GM19043 (cell line): ENCODE measurements at regions not wholly inside any gene's neighbourhood (a gene's known extent, or its start where the extent isn't known, plus 50 kb on each side); places are given as distances from the start of the nearest gene placed in this dataset.

Experiments
- ATAC-seq: cut with Tn5 transposase; IDR thresholded peaks from one replicate; pipeline ENCODE4 v1.9.1; 2021; ENCODE audit warnings: low read depth; ENCODE audit not compliant: unreplicated experiment

DNA sequence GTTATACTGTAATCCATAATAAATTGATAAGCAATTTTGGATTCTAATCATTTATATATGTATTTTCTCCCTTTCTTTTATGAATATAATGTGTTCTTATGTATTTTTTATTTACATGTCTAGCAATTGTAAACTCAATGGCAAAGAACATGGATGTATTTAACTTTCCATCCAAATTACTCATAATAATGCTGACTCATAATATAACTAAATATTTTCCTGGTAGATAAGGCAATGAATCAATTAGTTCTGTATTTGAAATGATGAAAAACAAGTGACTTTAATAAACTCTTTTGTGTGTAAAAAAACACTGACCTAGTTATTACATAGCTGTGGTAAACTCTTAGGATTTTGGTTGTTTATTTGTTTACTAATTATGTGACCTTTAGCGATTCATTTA lies 211.2 kb downstream of the DTHD1 start:
- no peak for ATAC-seq

DNA sequence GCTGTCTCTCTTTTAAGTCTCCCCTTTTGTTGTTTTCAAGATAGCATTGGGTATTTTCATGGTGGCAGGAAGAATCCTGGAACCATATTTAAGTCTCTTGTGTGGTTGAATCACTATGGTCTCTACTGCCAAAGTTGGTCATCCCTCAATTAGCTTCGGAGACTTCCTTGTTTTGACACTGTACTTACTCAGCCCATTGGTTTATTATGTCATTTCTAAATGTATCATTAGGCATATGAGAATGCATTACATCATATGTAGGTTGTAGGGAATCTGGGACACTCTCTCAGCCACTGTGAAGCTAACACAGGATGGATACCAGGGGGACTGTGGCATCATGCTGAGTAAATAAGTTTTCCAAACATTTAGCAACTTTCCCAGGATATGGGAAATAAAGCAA lies 211.8 kb downstream of the DTHD1 start:
- ATAC-seq: no peak

DNA sequence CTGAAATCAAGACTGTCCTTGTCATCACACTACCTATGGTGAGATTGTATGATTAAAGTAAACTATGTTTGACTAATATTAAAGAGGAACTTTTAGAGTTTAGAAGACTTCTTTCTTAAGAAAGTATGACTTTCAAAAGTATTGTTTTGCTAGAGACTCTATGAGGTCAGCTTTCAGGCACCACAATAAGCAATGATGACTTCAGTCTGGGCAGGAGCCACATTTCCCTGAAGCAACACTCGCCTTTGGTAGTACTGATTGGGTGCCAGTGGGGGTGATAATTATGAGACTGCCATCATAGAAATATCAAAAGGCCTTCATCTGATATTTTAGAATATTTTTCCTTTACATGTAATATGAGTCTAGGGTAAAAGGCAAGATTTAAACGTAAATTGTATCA lies 212.6 kb downstream of the DTHD1 start:
- ATAC-seq: no peak

DNA sequence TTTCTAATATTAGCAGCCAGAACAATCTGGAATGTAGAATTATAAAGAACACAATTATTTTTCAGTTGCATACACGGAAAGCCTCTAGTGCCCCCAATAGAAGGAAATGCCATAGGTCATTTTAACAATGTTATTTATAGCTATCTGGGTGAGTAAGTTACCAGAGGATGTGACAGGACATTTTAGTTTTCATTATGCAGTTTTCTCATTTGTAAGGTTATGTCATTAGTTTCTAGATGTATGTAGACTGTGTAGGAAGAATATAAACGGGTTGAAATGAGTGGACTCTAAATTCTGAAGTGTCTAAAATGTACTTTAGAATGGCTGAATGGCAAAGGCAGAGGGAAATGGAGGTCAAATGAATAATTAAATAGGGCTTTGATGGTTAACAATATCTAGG lies 213.3 kb downstream of the DTHD1 start:
- ATAC-seq: no peak

DNA sequence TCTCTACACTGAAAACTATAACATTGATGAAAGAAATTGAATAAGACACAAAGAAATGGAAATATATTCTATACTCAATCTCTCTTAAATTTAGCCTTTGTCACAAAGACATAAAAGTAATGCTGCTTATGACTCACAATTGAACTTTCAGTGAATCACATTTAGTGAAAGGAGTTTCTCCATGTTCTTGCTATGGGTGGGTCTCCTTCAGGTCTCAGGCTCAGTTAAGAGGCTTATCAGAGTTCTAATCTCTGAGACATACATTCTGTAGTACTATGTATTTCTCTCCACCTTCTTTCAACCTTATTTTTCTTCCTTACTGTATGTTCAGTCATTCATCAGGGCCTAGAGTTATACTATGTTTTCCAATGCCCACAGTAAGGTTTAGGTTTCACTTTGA lies 220.9 kb downstream of the DTHD1 start:
- ATAC-seq: no peak

DNA sequence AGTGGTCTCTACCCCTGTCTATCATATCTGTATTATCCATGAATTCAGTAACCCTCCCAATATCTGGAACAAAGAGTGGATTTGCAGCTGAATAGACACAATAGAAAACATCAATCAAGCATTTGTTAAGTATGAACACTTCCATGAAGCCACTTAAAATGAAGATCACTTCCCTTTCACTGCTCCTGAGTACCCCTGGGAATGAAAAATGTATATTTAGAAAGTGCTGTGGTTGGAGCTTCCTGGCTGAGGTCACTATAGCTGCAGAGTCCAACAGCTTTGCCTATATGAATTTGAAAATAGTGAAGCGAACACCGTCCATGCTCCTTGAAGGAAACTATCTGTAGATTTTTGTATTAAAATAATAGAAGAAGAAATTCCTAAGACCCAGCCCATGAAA lies 227.0 kb downstream of the DTHD1 start:
- no peak for ATAC-seq

DNA sequence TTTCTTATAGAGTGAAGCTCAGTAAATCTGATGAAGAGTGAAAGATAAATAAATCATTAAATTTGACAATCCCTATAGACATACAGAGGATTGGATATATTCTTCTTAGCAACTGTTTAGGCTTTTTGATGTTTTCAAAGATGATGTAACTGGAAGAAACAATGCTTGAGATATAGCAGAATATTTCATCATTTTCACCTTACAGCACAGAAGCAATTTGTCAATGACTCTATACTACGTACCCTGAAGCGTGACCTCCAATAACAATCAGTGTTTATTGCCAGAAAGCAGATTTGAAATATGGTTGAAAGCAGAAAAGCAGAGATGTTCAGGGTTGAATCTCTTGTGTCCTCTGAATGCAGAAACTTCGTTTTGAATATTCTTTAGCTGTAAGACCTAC lies 228.4 kb downstream of the DTHD1 start:
- no peak for ATAC-seq

DNA sequence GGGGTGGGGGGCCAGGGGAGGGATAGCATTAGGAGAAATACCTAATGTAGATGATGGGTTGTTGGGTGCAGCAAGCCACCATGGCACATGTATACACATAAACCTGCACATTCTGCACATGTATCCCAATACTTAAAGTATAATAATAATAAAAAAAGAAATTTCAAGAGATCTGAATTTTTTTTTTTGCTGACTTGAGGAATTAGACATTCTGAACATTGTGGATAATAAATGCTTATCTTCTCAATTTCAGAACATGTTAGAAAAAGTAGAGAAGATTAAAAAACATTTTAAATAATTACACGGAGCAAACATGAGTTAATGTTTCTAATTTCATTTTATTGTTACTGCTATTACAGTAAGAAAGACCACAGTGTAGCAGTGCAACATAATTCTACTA lies 230.4 kb downstream of the DTHD1 start:
- no peak for ATAC-seq

DNA sequence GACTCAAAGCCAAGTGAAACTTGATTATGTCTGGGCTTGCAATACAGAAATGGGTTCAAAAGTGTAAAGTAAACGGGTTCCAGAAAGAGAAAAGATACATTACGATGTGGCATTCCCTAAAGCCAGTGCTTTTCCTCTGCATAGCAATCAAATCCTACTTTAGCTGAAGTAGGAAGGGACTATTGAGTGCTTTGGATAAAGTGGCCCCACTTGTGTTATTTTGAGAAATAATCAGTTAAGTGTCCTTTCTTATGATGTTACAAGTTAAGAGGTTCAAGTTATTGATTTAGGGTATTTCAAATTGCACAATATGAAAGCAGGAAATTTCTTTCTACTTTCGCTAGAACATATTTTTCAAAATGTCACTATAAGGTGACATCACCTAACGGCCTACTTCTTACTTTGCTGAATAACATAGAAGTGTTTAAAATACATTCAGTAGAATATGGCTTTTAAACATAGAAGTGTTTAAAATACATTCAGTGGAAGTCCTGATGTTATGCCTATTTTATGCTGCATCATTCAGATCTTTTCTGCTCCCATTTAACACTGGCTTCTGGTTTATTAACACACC lies 235.2 kb downstream of the DTHD1 start:
- no peak for ATAC-seq

DNA sequence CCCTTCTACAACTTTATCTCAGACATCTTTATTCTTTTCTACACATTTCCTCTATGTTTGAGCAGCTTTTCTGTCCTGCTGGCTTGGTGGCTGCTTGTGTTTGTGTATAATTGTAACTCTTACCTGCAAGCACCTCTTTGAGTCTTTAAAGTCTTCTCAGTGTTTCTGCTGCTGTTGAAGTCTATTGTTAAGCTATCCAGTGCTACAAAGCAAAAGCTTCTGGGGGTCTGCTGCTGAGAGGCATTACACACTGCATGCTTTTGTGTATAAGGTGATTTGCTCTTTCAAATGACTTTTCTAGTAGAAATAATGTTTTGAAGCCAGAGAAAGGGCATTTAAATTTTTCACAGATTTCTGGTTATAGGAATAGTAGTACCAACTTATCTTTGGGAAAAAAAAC lies 241.8 kb downstream of the DTHD1 start:
- no peak for ATAC-seq

DNA sequence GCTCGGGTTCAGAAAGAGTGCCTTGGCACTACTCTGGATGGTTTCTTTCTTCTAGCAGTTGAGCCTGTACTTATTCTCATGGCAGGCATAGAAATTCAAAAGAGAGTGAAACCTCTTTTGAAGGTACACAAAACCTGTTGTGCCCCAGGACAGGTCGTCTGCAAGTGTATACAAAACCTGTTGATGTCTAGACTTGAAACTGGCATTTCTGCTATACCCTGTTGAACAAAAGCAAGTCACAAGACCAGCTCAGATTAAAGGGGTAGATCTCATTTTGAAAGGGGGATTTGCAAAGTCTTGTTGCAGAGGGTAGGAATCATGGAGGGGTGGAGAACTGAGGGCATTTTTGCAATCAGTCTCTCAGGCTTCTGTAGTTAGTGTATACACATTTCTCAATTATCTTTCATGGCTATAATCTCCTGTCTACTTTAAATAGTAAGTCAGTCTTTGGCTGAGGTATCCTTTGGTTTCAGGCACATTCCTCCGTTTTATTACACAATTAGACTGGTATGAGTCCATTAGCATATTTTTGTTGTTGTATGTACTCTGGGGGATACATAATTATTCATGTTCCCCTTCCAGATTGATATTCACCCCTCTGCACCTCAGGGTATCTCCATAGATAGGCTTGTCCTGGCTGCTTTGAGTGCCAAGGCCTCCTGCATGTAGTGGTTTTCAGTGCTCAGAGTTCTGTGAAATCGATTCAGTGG lies 251.4 kb downstream of the DTHD1 start:
- no peak for ATAC-seq

DNA sequence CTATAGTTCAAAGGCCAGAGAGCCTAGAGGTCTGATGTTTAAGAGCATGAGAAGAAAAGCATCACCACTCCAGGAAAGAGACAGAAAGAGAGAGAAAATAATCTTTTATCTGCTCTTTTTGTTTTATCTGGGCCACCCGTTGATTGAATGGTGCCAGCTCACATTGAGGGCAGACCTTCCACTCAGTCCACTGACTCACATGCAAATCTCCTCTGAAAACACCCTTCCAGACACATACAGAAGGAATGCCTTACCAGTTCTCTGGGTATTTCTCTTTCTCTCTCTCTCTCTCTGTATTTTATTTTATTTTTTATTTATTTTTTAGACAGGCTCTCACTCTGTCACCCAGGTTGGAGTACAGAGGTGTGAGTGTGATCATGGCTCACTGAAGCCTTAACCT lies 252.5 kb downstream of the DTHD1 start:
- no peak for ATAC-seq

DNA sequence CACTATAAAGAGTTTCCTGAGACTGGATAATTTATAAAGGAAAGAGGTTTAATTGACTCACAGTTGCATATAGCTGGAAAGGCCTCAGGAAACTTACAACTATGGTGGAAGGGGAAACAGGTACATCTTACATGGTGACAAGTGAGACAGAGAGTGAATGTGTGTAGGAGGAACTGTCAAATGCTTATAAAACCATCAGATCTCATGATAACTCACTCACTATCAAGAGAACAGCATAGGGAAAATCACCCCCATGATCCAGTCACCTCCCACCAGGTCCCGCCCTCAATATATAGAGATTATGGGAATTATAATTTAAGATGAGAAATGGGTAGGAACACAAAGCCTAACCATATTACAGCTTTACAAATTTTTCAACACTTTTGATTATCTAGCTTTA lies 266.0 kb downstream of the DTHD1 start:
- ATAC-seq: no peak

DNA sequence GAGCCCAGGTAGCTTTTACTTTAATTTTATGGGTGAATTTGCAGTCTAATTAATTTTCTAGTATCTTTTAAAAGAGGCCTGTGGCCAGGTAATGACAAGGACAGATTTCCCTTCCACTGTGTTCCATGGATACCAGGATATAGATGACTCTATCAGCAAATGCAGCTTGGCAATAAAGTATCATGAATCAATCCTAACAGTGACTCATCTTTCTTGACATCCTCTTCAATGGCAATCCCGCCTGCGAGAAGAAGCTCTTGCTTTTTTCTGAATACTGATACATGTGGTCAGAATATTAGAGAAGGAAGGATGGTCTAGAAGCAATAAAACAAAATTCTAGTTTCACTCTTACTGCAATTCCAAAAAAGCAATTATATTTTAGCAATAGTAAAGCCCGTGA lies 267.8 kb downstream of the DTHD1 start:
- no peak for ATAC-seq

DNA sequence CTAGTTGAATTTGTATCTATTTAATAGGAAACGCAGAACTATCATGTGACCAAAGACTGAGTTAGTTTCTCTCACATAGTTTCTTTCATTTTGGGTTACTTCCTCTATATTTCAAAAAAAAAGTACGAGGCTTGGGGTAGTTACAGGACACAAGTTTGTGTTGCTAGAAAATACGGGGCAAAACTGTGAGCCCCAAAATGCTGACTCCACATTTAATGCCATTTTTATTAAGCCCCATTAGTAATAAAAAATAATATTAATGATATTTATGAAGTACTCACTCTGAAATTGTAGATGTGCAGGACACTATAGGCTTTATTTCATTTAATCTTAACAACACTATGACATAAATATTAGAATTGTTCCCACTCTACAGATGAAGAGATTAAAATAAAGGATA lies 268.6 kb downstream of the DTHD1 start:
- ATAC-seq: no peak

DNA sequence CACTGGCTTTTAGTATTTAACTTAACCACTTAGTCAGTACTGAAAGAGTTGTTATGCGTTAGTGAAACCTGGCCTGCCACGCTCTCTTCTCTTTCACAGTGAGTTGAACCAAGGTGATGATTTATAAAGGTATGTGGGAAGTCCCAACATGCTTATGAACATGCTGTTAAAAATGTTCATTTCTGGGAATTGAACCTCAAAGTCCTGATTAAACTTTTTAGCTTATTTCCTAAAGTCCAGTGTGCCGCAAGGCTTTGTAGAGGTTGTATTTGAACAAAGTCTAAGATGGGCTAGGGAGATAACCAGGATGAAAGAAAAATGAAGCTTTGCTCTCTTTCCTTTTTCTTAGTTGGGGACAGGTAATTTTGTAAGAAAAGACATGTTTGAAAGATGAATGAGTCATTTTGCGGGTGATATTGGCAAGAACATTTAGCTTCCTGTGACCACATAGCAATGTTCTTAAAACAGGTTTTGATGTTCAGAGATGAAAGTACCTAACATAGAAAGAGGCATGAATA lies 270.3 kb downstream of the DTHD1 start:
- ATAC-seq: peak; percentile 79

DNA sequence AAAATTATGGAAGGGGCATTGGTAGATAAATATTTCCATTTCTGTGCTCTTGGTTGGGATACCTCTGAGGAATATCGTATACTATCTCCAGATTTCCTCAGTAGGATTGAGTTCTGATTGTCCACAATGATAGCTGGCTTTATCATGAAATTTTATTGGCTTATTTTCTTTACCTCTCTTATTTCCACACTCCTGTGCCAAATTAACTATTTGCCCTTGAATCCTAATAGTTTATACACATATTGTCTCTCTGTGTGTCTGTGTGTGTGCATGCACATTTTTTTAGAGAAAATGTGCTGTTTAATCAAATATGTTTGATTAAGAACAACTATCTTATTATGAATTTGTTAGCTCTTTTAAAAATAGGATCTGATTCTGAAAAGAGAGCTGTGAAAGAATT lies 271.6 kb downstream of the DTHD1 start:
- ATAC-seq: no peak

DNA sequence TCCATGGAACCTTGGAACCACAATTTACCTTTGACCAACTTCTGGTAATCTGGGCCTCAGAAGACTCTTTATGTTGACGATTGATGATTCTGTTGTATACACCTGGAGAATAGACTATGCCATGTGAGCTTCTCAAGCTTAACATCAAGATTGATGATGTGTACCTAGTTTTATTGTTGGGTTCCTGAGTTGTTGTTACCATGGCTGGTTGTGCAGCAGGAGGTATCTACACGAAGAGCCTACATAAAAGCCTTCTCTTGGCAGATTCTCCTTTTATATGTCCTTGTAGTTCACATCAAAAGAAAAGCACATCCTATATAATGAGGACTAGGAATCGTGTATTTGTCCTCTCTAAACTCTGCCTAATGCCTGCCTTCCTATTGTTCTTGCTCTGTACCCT lies 272.0 kb downstream of the DTHD1 start:
- no peak for ATAC-seq

DNA sequence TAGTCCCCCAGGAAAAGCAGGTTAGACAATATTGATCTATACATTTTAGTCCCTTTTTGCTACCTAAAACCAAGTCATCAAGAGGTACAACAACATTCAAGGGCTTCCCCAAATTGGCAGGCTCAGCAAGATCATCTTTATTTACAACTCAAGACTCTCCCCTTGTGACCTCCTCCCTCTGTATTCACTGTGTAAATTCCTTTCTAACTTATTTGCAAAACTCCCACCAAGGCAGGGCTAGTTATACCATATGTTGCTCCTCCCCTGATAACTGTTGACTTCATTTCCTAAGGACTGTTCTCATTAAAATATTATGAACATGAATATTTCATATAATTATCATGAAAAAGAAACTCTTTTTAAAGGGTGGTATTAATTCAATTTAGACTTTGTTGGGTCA lies 275.6 kb downstream of the DTHD1 start:
- ATAC-seq: no peak

DNA sequence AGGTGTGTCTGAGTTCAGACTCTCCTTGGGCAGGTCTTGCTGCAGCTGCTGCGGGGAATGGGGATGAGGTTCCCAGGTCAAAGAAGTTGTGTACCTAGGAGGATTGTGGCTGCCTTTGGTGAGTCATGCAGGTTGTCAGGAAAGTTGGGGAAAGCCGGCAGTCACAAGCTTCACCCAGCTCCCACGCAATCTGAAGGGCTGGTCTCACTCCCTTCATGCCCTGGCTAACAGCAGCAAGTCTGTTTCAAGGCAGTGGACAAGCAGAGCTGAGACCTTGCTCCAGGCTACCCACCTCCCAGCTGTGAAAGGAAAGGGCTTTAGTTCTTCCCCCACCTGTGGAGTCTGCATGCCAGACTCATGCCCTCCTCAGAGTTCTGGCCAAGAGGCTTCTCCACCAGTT lies 287.2 kb downstream of the DTHD1 start:
- ATAC-seq: no peak

DNA sequence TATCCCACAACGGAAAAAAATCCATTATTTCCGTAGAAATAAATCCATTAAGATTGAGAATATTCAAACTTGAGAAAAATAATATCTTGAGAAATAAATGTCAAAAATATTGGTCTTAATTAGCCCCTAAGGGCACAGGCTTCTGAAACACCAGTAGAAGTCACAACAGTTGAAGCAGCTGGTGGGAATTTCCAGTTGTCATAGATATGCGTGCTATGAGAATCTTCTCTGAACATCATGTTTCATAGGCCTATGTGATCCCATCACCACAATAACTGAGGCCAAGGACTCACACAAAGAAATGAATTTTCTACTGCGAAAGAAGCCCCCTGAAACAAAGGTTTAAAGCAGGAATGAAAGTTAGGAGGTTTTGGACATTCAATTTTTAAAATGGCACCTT lies 292.0 kb downstream of the DTHD1 start:
- ATAC-seq: no peak

DNA sequence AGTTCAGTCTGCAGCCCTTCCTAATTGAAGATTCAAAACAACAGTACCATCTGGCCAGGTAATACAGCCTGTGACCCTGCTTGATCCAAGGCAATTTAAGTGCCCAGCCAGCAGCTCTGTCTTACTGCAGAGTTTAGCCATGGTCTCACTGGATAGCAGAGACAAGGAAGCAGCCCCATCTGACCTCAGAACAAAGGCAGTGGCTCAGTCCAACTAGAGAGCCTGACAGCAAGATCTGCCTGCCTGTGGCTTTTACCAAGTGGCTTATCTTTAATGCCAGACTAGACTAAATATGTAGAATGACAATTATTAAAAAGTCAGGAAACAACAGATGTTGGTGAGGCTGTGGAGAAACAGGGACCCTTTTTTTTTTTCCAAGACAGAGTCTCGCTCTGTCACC lies 293.4 kb downstream of the DTHD1 start:
- ATAC-seq: no peak

DNA sequence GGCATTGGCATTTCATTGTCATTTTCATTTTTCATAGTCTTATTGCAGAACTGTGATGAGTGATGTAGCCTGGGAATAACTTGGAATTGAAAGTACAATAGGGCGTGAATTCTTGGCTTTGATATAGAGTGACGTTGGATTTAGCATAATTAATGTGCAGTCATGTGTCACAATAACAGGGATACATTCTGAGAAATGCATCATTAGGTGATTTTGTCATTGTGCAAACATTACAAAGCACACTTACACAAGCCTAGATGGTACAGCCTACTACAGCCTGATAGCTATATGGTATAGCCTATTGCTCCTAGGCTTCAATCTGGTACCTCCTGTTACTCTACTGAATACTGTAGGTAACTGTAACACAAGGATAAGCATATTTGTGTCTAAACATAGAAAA lies 300.8 kb downstream of the DTHD1 start:
- ATAC-seq: no peak
